GM23338 (cell line): ENCODE measurements at regions not wholly inside any gene's neighbourhood (a gene's known extent, or its start where the extent isn't known, plus 50 kb on each side); places are given as distances from the start of the nearest gene placed in this dataset.

Experiments used
- ATAC-seq: fragments of 200-7000 bp; cut with Tn5 transposase; 3 replicates; pipeline ENCODE4 v1.9.1; 2020
- DNase-seq: peaks from one replicate; pipeline ENCODE4 v3.0.0-alpha.2; 2015; ENCODE audit warnings: low spot score
- H2AFZ ChIP-seq: fragments of 200-600 bp; sonication (generic); 2 replicates; pipeline ENCODE4 v1.8.0; 2016; ENCODE audit warnings: antibody characterized with exemption, mild to moderate bottlenecking, moderate library complexity
- H3F3A ChIP-seq: fragments of 200-600 bp; sonication (generic); replicated peaks from 2 replicates; pipeline ENCODE4 v1.8.0; 2017; ENCODE audit warnings: antibody characterized with exemption, mixed run types, low read depth
- H3K27ac ChIP-seq: fragments of 200-600 bp; sonication (generic); 2 replicates; pipeline ENCODE4 v1.6.1; 2016; ENCODE audit warnings: low read depth
- H3K27me3 ChIP-seq: fragments of 200-600 bp; sonication (generic); 2 replicates; pipeline ENCODE4 v1.8.0; 2016; ENCODE audit warnings: mild to moderate bottlenecking, mixed run types, moderate library complexity; ENCODE audit not compliant: insufficient read depth
- H3K36me3 ChIP-seq: fragments of 200-600 bp; sonication (generic); 2 replicates; pipeline ENCODE4 v1.8.0; 2016; ENCODE audit warnings: mild to moderate bottlenecking; ENCODE audit not compliant: insufficient read depth
- H3K4me1 ChIP-seq: fragments of 200-600 bp; sonication (generic); 2 replicates; pipeline ENCODE4 v1.8.0; 2016; ENCODE audit warnings: mild to moderate bottlenecking, moderate library complexity; ENCODE audit not compliant: insufficient read depth
- H3K4me2 ChIP-seq: fragments of 200-600 bp; sonication (generic); 2 replicates; pipeline ENCODE4 v1.7.1; 2017; ENCODE audit warnings: mixed run types
- H3K4me3 ChIP-seq: fragments of 200-600 bp; sonication (generic); 2 replicates; pipeline ENCODE4 v1.6.1; 2016; ENCODE audit warnings: mixed run types
- H3K79me2 ChIP-seq: fragments of 200-600 bp; sonication (generic); replicated peaks from 2 replicates; pipeline ENCODE4 v1.8.0; 2017; ENCODE audit warnings: mild to moderate bottlenecking; ENCODE audit not compliant: insufficient read depth
- H3K9me2 ChIP-seq: fragments of 200-600 bp; sonication (generic); 2 replicates; pipeline ENCODE4 v1.8.0; 2017; ENCODE audit not compliant: insufficient read depth
- H4K20me1 ChIP-seq: fragments of 200-600 bp; sonication (generic); replicated peaks from 2 replicates; pipeline ENCODE4 v1.8.0; 2017; ENCODE audit warnings: mild to moderate bottlenecking; ENCODE audit not compliant: insufficient read depth
- H3K27ac Mint-ChIP-seq: 2 replicates; pipeline ENCODE4 v1.8.0; 2020; ENCODE audit warnings: inconsistent platforms, mild to moderate bottlenecking, moderate library complexity, mixed read lengths
- H3K27me3 Mint-ChIP-seq: 3 replicates; pipeline ENCODE4 v1.8.0; 2022; ENCODE audit warnings: low read depth, mild to moderate bottlenecking, moderate library complexity, mixed read lengths, inconsistent platforms; ENCODE audit not compliant: insufficient read depth, poor library complexity
- H3K36me3 Mint-ChIP-seq: 3 replicates; pipeline ENCODE4 v1.8.0; 2021; ENCODE audit warnings: low read depth, mild to moderate bottlenecking, inconsistent platforms, moderate library complexity, mixed read lengths
- H3K4me1 Mint-ChIP-seq: 3 replicates; pipeline ENCODE4 v1.8.0; 2020; ENCODE audit warnings: mild to moderate bottlenecking, inconsistent platforms, mixed read lengths
- H3K4me3 Mint-ChIP-seq: 3 replicates; pipeline ENCODE4 v1.8.0; 2021; ENCODE audit warnings: moderate library complexity, mild to moderate bottlenecking, inconsistent platforms, mixed read lengths
- H3K9me3 Mint-ChIP-seq: 3 replicates; pipeline ENCODE4 v1.8.0; 2020; ENCODE audit warnings: moderate library complexity, mild to moderate bottlenecking, inconsistent platforms, mixed read lengths
- CREB1 ChIP-seq: fragments of 250-450 bp; sonication (Bioruptor Pico); IDR thresholded peaks from 2 replicates; pipeline ENCODE4 v1.5.0; 2020; ENCODE audit warnings: low read depth, mild to moderate bottlenecking, moderate library complexity
- JUNB ChIP-seq: IDR thresholded peaks from one replicate; pipeline ENCODE4 v1.6.1; 2016; ENCODE audit warnings: antibody characterized with exemption; ENCODE audit not compliant: unreplicated experiment
- NANOG ChIP-seq: IDR thresholded peaks from 2 replicates; pipeline ENCODE4 v1.6.1; 2016; ENCODE audit warnings: antibody characterized with exemption, borderline replicate concordance
- POLR2AphosphoS5 ChIP-seq: IDR thresholded peaks from 2 replicates; pipeline ENCODE4 v1.6.1; 2016; ENCODE audit warnings: antibody characterized with exemption, low read depth
- TF ChIP-seq, protein P1 (sequence below): fragments of 250-450 bp; sonication (Bioruptor Pico); IDR thresholded peaks from 2 replicates; pipeline ENCODE4 v1.5.0; 2020; ENCODE audit warnings: mild to moderate bottlenecking, moderate library complexity
- TF ChIP-seq, protein P2 (sequence below), 2 experiments: fragments of 200-600 bp in 1 of 2; sonication (generic) in 1 of 2; conservative IDR thresholded peaks; 2 replicates each; pipeline versions ENCODE4 v1.5.1 to v1.6.1; 2016 to 2017; ENCODE audit warnings: antibody characterized with exemption in 2 of 2, low read depth in 2 of 2, mild to moderate bottlenecking in 2 of 2, moderate library complexity in 1 of 2

DNA sequence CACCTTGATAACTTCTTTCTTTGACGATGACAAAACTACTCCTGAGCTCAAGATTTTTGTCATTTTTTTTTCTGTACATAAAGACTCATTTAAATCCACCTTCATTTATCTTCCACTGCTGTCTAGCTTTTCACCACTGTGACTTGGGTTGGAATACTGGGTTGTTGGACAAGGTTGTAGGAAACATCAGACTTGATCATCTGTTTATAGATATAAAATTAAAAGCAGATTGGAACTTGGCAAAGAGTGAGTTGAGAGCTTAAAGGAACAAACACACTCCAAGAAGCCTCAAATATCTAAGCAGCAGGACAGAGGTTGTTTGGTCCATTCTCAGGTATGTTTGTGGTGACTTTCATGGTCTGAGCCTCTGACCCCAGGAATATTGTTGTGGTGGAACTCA is 141.7 kb upstream of the NDN start (continued):
- TF ChIP-seq, protein P1, sequence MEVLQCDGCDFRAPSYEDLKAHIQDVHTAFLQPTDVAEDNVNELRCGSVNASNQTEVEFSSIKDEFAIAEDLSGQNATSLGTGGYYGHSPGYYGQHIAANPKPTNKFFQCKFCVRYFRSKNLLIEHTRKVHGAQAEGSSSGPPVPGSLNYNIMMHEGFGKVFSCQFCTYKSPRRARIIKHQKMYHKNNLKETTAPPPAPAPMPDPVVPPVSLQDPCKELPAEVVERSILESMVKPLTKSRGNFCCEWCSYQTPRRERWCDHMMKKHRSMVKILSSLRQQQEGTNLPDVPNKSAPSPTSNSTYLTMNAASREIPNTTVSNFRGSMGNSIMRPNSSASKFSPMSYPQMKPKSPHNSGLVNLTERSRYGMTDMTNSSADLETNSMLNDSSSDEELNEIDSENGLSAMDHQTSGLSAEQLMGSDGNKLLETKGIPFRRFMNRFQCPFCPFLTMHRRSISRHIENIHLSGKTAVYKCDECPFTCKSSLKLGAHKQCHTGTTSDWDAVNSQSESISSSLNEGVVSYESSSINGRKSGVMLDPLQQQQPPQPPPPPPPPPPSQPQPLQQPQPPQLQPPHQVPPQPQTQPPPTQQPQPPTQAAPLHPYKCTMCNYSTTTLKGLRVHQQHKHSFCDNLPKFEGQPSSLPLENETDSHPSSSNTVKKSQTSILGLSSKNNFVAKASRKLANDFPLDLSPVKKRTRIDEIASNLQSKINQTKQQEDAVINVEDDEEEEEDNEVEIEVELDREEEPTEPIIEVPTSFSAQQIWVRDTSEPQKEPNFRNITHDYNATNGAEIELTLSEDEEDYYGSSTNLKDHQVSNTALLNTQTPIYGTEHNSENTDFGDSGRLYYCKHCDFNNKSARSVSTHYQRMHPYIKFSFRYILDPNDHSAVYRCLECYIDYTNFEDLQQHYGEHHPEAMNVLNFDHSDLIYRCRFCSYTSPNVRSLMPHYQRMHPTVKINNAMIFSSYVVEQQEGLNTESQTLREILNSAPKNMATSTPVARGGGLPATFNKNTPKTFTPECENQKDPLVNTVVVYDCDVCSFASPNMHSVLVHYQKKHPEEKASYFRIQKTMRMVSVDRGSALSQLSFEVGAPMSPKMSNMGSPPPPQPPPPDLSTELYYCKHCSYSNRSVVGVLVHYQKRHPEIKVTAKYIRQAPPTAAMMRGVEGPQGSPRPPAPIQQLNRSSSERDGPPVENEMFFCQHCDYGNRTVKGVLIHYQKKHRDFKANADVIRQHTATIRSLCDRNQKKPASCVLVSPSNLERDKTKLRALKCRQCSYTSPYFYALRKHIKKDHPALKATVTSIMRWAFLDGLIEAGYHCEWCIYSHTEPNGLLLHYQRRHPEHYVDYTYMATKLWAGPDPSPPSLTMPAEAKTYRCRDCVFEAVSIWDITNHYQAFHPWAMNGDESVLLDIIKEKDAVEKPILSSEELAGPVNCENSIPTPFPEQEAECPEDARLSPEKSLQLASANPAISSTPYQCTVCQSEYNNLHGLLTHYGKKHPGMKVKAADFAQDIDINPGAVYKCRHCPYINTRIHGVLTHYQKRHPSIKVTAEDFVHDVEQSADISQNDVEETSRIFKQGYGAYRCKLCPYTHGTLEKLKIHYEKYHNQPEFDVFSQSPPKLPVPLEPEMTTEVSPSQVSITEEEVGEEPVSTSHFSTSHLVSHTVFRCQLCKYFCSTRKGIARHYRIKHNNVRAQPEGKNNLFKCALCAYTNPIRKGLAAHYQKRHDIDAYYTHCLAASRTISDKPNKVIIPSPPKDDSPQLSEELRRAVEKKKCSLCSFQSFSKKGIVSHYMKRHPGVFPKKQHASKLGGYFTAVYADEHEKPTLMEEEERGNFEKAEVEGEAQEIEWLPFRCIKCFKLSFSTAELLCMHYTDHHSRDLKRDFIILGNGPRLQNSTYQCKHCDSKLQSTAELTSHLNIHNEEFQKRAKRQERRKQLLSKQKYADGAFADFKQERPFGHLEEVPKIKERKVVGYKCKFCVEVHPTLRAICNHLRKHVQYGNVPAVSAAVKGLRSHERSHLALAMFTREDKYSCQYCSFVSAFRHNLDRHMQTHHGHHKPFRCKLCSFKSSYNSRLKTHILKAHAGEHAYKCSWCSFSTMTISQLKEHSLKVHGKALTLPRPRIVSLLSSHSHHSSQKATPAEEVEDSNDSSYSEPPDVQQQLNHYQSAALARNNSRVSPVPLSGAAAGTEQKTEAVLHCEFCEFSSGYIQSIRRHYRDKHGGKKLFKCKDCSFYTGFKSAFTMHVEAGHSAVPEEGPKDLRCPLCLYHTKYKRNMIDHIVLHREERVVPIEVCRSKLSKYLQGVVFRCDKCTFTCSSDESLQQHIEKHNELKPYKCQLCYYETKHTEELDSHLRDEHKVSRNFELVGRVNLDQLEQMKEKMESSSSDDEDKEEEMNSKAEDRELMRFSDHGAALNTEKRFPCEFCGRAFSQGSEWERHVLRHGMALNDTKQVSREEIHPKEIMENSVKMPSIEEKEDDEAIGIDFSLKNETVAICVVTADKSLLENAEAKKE (CRISPR knock-in tag) = no peak

DNA sequence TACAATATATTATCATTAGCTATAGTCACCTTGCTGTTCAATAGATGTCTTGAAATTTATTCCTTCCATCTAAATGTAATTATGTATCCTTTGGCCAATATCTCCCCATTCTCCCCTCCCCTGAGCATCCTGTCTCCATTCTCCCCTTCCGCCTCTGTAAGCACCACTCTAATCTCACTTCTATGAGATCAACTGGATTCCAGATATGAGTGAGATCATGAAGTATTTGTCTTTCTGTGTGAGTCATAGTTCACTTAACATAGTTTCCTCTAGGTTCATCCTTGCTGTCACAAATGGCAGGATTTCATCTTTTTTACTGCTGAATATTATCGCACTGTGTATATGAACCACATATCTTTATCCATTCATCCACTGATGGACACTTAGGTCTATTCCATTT is 148.8 kb upstream of the NDN start:
- Histone ChIP-seq H3K27me3 (no peaks in the 10 kb centered on the region), H3K4me3 (no peak overlapping the region), H3K4me2 (no peak overlapping the region), H3K36me3 (no peaks in the 10 kb centered on the region), H3K4me1 (no peaks in the 10 kb centered on the region), H4K20me1 (no peaks in the 10 kb centered on the region), H3K79me2 (no peaks in the 10 kb centered on the region), H3K27ac (no peak overlapping the region), H3K9me2 (no peaks in the 10 kb centered on the region), H3F3A (no peaks in the 10 kb centered on the region), H2AFZ (no peak overlapping the region)
- Mint-ChIP-seq H3K27me3 (no peaks in the 10 kb centered on the region), H3K9me3 (peaks cover 82% of the 10 kb centered on the region), H3K4me3 (no peak overlapping the region), H3K27ac (no peak overlapping the region), H3K4me1 (no peaks in the 10 kb centered on the region), H3K36me3 (peaks cover 8% of the 10 kb centered on the region; the same call in 2 of the 3 replicates)
- no peak for DNase-seq
- TF ChIP-seq CREB1 (CRISPR knock-in tag) = no peak
- no peak for TF ChIP-seq POLR2AphosphoS5
- no peak for TF ChIP-seq JUNB
- TF ChIP-seq, protein P2, sequence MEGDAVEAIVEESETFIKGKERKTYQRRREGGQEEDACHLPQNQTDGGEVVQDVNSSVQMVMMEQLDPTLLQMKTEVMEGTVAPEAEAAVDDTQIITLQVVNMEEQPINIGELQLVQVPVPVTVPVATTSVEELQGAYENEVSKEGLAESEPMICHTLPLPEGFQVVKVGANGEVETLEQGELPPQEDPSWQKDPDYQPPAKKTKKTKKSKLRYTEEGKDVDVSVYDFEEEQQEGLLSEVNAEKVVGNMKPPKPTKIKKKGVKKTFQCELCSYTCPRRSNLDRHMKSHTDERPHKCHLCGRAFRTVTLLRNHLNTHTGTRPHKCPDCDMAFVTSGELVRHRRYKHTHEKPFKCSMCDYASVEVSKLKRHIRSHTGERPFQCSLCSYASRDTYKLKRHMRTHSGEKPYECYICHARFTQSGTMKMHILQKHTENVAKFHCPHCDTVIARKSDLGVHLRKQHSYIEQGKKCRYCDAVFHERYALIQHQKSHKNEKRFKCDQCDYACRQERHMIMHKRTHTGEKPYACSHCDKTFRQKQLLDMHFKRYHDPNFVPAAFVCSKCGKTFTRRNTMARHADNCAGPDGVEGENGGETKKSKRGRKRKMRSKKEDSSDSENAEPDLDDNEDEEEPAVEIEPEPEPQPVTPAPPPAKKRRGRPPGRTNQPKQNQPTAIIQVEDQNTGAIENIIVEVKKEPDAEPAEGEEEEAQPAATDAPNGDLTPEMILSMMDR (conservative IDR thresholded peaks at IDR 0.05; ENCODE audit: low read depth in 2 of 2) = no peak
- no peak for TF ChIP-seq NANOG
- ATAC-seq = no peak
